DND-41 (cell line): ENCODE measurements at regions not wholly inside any gene's neighbourhood (a gene's known extent, or its start where the extent isn't known, plus 50 kb on each side); places are given as distances from the start of the nearest gene placed in this dataset.

Experiments
- CTCF ChIP-seq: IDR thresholded peaks from 2 replicates; pipeline ENCODE4 v1.5.1; 2012; ENCODE audit warnings: borderline replicate concordance, low read length, moderate library complexity, mild to moderate bottlenecking; ENCODE audit not compliant: poor library complexity, severe bottlenecking; ENCODE audit errors: extremely low read depth
- EZH2 ChIP-seq: IDR thresholded peaks from 3 replicates; pipeline ENCODE4 v1.6.1; 2012; ENCODE audit warnings: borderline replicate concordance, low read depth, mild to moderate bottlenecking, moderate library complexity, low read length, inconsistent platforms; ENCODE audit not compliant: severe bottlenecking

GRCh38 chr5:173735691-173736090 is 119.2 kb upstream of the BOD1 start:
- no peak for TF ChIP-seq CTCF
- no peak for TF ChIP-seq EZH2
